ENCODE measurements at regions not wholly inside any gene's neighbourhood (a gene's known extent, or its start where the extent isn't known, plus 50 kb on each side); places are given as distances from the start of the nearest gene placed in this dataset.

- DNase-seq (ENCODE audit: insufficient read length, low spot score) (no peak), FAIRE-seq (no peak)
- TF ChIP-seq SPI1 (IDR thresholded peaks at IDR 0.05; ENCODE audit: low read depth, low read length) (no peak), POU2F2 (IDR thresholded peaks at IDR 0.05; ENCODE audit: low read depth, low read length) (no peak), POLR2AphosphoS5 (IDR thresholded peaks at IDR 0.05; ENCODE audit: low read depth, low read length) (no peak), POLR2A (IDR thresholded peaks at IDR 0.05; ENCODE audit: low read depth, low read length) (no peak), TAF1 (IDR thresholded peaks at IDR 0.05; ENCODE audit: low read depth, low read length) (no peak), PAX5 (IDR thresholded peaks at IDR 0.05; ENCODE audit: insufficient read depth, low read length, severe bottlenecking) (no peak)
These were observed 362.5 kb downstream of the ZNF536 start for GRCh38 chr19:30734669-30735068.

- no peak for TF ChIP-seq POLR2A (IDR thresholded peaks at IDR 0.05; ENCODE audit: low read depth, low read length)
- TF ChIP-seq SPI1 (IDR thresholded peaks at IDR 0.05; ENCODE audit: low read depth, low read length), result no peak
- TF ChIP-seq POU2F2 (IDR thresholded peaks at IDR 0.05; ENCODE audit: low read depth, low read length), result no peak
- TF ChIP-seq TAF1 (IDR thresholded peaks at IDR 0.05; ENCODE audit: low read depth, low read length), result no peak
- DNase-seq (ENCODE audit: insufficient read length, low spot score), result no peak
- FAIRE-seq, result no peak
These were observed 361.8 kb downstream of the ZNF536 start for GRCh38 chr19:30733826-30734550.

GRCh38 chr19:30731591-30731990 is 359.4 kb downstream of the ZNF536 start:
- TF ChIP-seq POU2F2 (IDR thresholded peaks at IDR 0.05; ENCODE audit: low read depth, low read length) (no peak), POLR2A (IDR thresholded peaks at IDR 0.05; ENCODE audit: low read depth, low read length) (no peak), TAF1 (IDR thresholded peaks at IDR 0.05; ENCODE audit: low read depth, low read length) (no peak), SPI1 (IDR thresholded peaks at IDR 0.05; ENCODE audit: low read depth, low read length) (no peak), POLR2AphosphoS5 (IDR thresholded peaks at IDR 0.05; ENCODE audit: low read depth, low read length) (no peak)
- DNase-seq (ENCODE audit: insufficient read length, low spot score), result no peak
- no peak for FAIRE-seq

GRCh38 chr19:30729451-30729850 is 357.3 kb downstream of the ZNF536 start:
- DNase-seq (ENCODE audit: insufficient read length, low spot score) (no peak), FAIRE-seq (no peak)
- TF ChIP-seq PAX5 (IDR thresholded peaks at IDR 0.05; ENCODE audit: insufficient read depth, low read length, severe bottlenecking), result no peak
- TF ChIP-seq POLR2A (IDR thresholded peaks at IDR 0.05; ENCODE audit: low read depth, low read length), result no peak
- no peak for TF ChIP-seq POLR2AphosphoS5 (IDR thresholded peaks at IDR 0.05; ENCODE audit: low read depth, low read length)
- TF ChIP-seq POU2F2 (IDR thresholded peaks at IDR 0.05; ENCODE audit: low read depth, low read length), result no peak
- no peak for TF ChIP-seq SPI1 (IDR thresholded peaks at IDR 0.05; ENCODE audit: low read depth, low read length)

- FAIRE-seq, result no peak
- TF ChIP-seq POU2F2 (IDR thresholded peaks at IDR 0.05; ENCODE audit: low read depth, low read length), result no peak
- TF ChIP-seq PAX5 (IDR thresholded peaks at IDR 0.05; ENCODE audit: insufficient read depth, low read length, severe bottlenecking), result no peak
- no peak for TF ChIP-seq SPI1 (IDR thresholded peaks at IDR 0.05; ENCODE audit: low read depth, low read length)
- no peak for TF ChIP-seq POLR2A (IDR thresholded peaks at IDR 0.05; ENCODE audit: low read depth, low read length)
- no peak for TF ChIP-seq POLR2AphosphoS5 (IDR thresholded peaks at IDR 0.05; ENCODE audit: low read depth, low read length)
- no peak for TF ChIP-seq TAF1 (IDR thresholded peaks at IDR 0.05; ENCODE audit: low read depth, low read length)
- no peak for DNase-seq (ENCODE audit: insufficient read length, low spot score)
These were observed 350.6 kb downstream of the ZNF536 start for GRCh38 chr19:30722761-30723160.

- no peak for FAIRE-seq
- no peak for DNase-seq (ENCODE audit: insufficient read length, low spot score)
- TF ChIP-seq POLR2AphosphoS5 (IDR thresholded peaks at IDR 0.05; ENCODE audit: low read depth, low read length) (no peak), POLR2A (IDR thresholded peaks at IDR 0.05; ENCODE audit: low read depth, low read length) (no peak), POU2F2 (IDR thresholded peaks at IDR 0.05; ENCODE audit: low read depth, low read length) (no peak), TAF1 (IDR thresholded peaks at IDR 0.05; ENCODE audit: low read depth, low read length) (no peak), PAX5 (IDR thresholded peaks at IDR 0.05; ENCODE audit: insufficient read depth, low read length, severe bottlenecking) (no peak), SPI1 (IDR thresholded peaks at IDR 0.05; ENCODE audit: low read depth, low read length) (no peak)
These were observed 350.0 kb downstream of the ZNF536 start for GRCh38 chr19:30722186-30722585.

GRCh38 chr19:30719999-30720345 is 347.8 kb downstream of the ZNF536 start:
- FAIRE-seq (no peak), DNase-seq (ENCODE audit: insufficient read length, low spot score) (no peak)
- no peak for TF ChIP-seq SPI1 (IDR thresholded peaks at IDR 0.05; ENCODE audit: low read depth, low read length)
- TF ChIP-seq POLR2A (IDR thresholded peaks at IDR 0.05; ENCODE audit: low read depth, low read length), result no peak

GRCh38 chr19:30719189-30719998 is 347.2 kb downstream of the ZNF536 start:
- no peak for TF ChIP-seq POLR2AphosphoS5 (IDR thresholded peaks at IDR 0.05; ENCODE audit: low read depth, low read length)
- no peak for TF ChIP-seq PAX5 (IDR thresholded peaks at IDR 0.05; ENCODE audit: insufficient read depth, low read length, severe bottlenecking)
- no peak for TF ChIP-seq POU2F2 (IDR thresholded peaks at IDR 0.05; ENCODE audit: low read depth, low read length)
- no peak for TF ChIP-seq TAF1 (IDR thresholded peaks at IDR 0.05; ENCODE audit: low read depth, low read length)
- TF ChIP-seq POLR2A (IDR thresholded peaks at IDR 0.05; ENCODE audit: low read depth, low read length), result no peak
- TF ChIP-seq SPI1 (IDR thresholded peaks at IDR 0.05; ENCODE audit: low read depth, low read length), result no peak
- peak; percentile 39 for DNase-seq (ENCODE audit: insufficient read length, low spot score)
- FAIRE-seq, result no peak

GRCh38 chr19:30718707-30719106 is 346.5 kb downstream of the ZNF536 start:
- DNase-seq (ENCODE audit: insufficient read length, low spot score), result no peak
- TF ChIP-seq POU2F2 (IDR thresholded peaks at IDR 0.05; ENCODE audit: low read depth, low read length), result no peak
- TF ChIP-seq SPI1 (IDR thresholded peaks at IDR 0.05; ENCODE audit: low read depth, low read length), result no peak
- TF ChIP-seq POLR2AphosphoS5 (IDR thresholded peaks at IDR 0.05; ENCODE audit: low read depth, low read length), result no peak
- no peak for TF ChIP-seq PAX5 (IDR thresholded peaks at IDR 0.05; ENCODE audit: insufficient read depth, low read length, severe bottlenecking)
- TF ChIP-seq TAF1 (IDR thresholded peaks at IDR 0.05; ENCODE audit: low read depth, low read length), result no peak
- TF ChIP-seq POLR2A (IDR thresholded peaks at IDR 0.05; ENCODE audit: low read depth, low read length), result no peak
- no peak for FAIRE-seq
